CD4-positive, alpha-beta T cell treated with Interleukin-17A for 1 hour (primary cell): ENCODE measurements at regions not wholly inside any gene's neighbourhood (a gene's known extent, or its start where the extent isn't known, plus 50 kb on each side); places are given as distances from the start of the nearest gene placed in this dataset.
A peak's percentile ranks its signal among the peaks of the same experiment; 100 is the strongest.

Experiments used
- DNase-seq: peaks from one replicate; pipeline ENCODE4 v3.0.0-alpha.2; 2020

- no peak for DNase-seq
Measured at GRCh38 chr10:110375121-110375520, 70.4 kb upstream of the SMNDC1 start.

GRCh38 chr10:110376021-110376766, 71.5 kb upstream of the SMNDC1 start:
- DNase-seq: no peak

GRCh38 chr10:110376767-110377160, 72.0 kb upstream of the SMNDC1 start:
- DNase-seq: no peak

GRCh38 chr10:110378006-110378405, 73.3 kb upstream of the SMNDC1 start:
- DNase-seq: no peak

- no peak for DNase-seq
Measured at GRCh38 chr10:110378533-110379108, 73.9 kb upstream of the SMNDC1 start.

- no peak for DNase-seq
Measured at GRCh38 chr10:110379831-110380230, 75.1 kb upstream of the SMNDC1 start.

- DNase-seq: no peak
Measured at GRCh38 chr10:110380293-110380692, 75.6 kb upstream of the SMNDC1 start.

GRCh38 chr10:110382695-110383094, 78.0 kb upstream of the SMNDC1 start:
- no peak for DNase-seq

GRCh38 chr10:110387617-110387982, 82.9 kb upstream of the SMNDC1 start:
- DNase-seq: no peak

- DNase-seq: peak; percentile 29
Measured at GRCh38 chr10:110387983-110388686, 83.4 kb upstream of the SMNDC1 start.

- no peak for DNase-seq
Measured at GRCh38 chr10:110388687-110389052, 84.0 kb upstream of the SMNDC1 start.

- DNase-seq: no peak
Measured at GRCh38 chr10:110389255-110389654, 84.5 kb upstream of the SMNDC1 start.

GRCh38 chr10:110391541-110391940, 86.8 kb upstream of the SMNDC1 start:
- DNase-seq: no peak

GRCh38 chr10:110392121-110392520, 87.4 kb upstream of the SMNDC1 start:
- no peak for DNase-seq

GRCh38 chr10:110392868-110393740, 88.4 kb upstream of the SMNDC1 start:
- no peak for DNase-seq

GRCh38 chr10:110393866-110394265, 89.1 kb upstream of the SMNDC1 start:
- DNase-seq: no peak

GRCh38 chr10:110394296-110394695, 89.6 kb upstream of the SMNDC1 start:
- no peak for DNase-seq

- DNase-seq: no peak
Measured at GRCh38 chr10:110394898-110395297, 90.2 kb upstream of the SMNDC1 start.

GRCh38 chr10:110395350-110396283, 90.9 kb upstream of the SMNDC1 start:
- peak; percentile 44 for DNase-seq

- no peak for DNase-seq
Measured at GRCh38 chr10:110396284-110396651, 91.5 kb upstream of the SMNDC1 start.

GRCh38 chr10:110397856-110398255, 93.1 kb upstream of the SMNDC1 start:
- DNase-seq: no peak

GRCh38 chr10:110398419-110399105, 93.8 kb upstream of the SMNDC1 start:
- no peak for DNase-seq
